Spleen (tissue), 11 donors: ENCODE measurements at regions not wholly inside any gene's neighbourhood (a gene's known extent, or its start where the extent isn't known, plus 50 kb on each side); places are given as distances from the start of the nearest gene placed in this dataset.

ENCODE experiments used
- DNase-seq: peaks from one replicate; pipeline ENCODE4 v3.0.0-alpha.2; 2020
- H3K27ac ChIP-seq, 8 donors: fragments of 200-600 bp; sonication (generic) in 7 of 8; 1 replicate in 4 of 8; 2 replicates in 4 of 8; pipeline versions ENCODE4 v1.5.0 to v1.8.0; 2016 to 2021; ENCODE audit warnings: inconsistent platforms in 4 of 8, mild to moderate bottlenecking in 4 of 8, moderate library complexity in 1 of 8
- H3K27me3 ChIP-seq, 7 donors: fragments of 200-600 bp; sonication (generic) in 6 of 7; replicated peaks in 1 of 7; 1 replicate in 4 of 7; 2 replicates in 3 of 7; pipeline versions ENCODE4 v1.5.0 to v1.8.0; 2016 to 2021; ENCODE audit warnings: inconsistent platforms in 3 of 7, mild to moderate bottlenecking in 1 of 7
- H3K36me3 ChIP-seq, 6 donors: fragments of 200-600 bp; sonication (generic) in 5 of 6; 1 replicate in 4 of 6; 2 replicates in 2 of 6; pipeline versions ENCODE4 v1.5.0 to v1.8.0; 2016 to 2021; ENCODE audit warnings: inconsistent platforms in 2 of 6
- H3K4me1 ChIP-seq, 6 donors: fragments of 200-600 bp; sonication (generic) in 5 of 6; 1 replicate in 3 of 6; 2 replicates in 3 of 6; pipeline versions ENCODE4 v1.5.0 to v1.8.0; 2016 to 2021; ENCODE audit warnings: inconsistent platforms in 3 of 6
- H3K4me3 ChIP-seq, 8 donors: fragments of 200-600 bp; sonication (generic) in 7 of 8; 1 replicate in 4 of 8; 2 replicates in 4 of 8; pipeline versions ENCODE4 v1.5.0 to v1.8.0; 2016 to 2021; ENCODE audit warnings: inconsistent platforms in 4 of 8, mild to moderate bottlenecking in 4 of 8, moderate library complexity in 2 of 8
- H3K9me3 ChIP-seq, 8 donors: fragments of 200-600 bp; sonication (generic) in 7 of 8; 1 replicate in 4 of 8; 2 replicates in 4 of 8; pipeline versions ENCODE4 v1.5.0 to v1.8.0; 2016 to 2021; ENCODE audit warnings: inconsistent platforms in 4 of 8
- CTCF ChIP-seq, 11 experiments: fragments of 200-600 bp in 7 of 11; fragments of 450-650 bp in 4 of 11; sonication (generic) in 4 of 11; IDR thresholded peaks in 8 of 11; conservative IDR thresholded peaks in 3 of 11; 1 replicate in 7 of 11; 2 replicates in 4 of 11; pipeline versions ENCODE4 v1.4.0 to v1.8.0; 2016 to 2021; ENCODE audit warnings: antibody characterized with exemption in 11 of 11, inconsistent platforms in 4 of 11, mild to moderate bottlenecking in 1 of 11
- POLR2A ChIP-seq, 3 donors: fragments of 450-650 bp; IDR thresholded peaks; one replicate each; pipeline ENCODE4 v1.5.1; 2017; ENCODE audit warnings: antibody characterized with exemption in 3 of 3, mild to moderate bottlenecking in 1 of 3
- POLR2AphosphoS5 ChIP-seq, 3 donors: sonication (generic); formaldehyde crosslinking; IDR thresholded peaks; one replicate each; pipeline ENCODE4 v1.5.1; 2017; ENCODE audit warnings: antibody characterized with exemption in 3 of 3
- WGBS, 5 donors: extraction: QIAGEN DNeasy Blood & Tissue Kit in 3 of 5; methylation state at CpG; one replicate each; pipeline versions ENCODE4 v1.1.5 to v1.1.7; 2013 to 2018; 5-methylcytosine and 5-hydroxymethylcytosine counted together
- intact Hi-C: fragments of 100-400 bp; cut with DNase I; formaldehyde crosslinking; loops from one replicate; pipeline ENCODE4 v1.15.0; 2023; ENCODE audit warnings: low total_unique reads
- donor health status: healthy with polysubstance abuse.
- donor health status: DM: no; HTN: no; CAD: no; lungs with moderate emphysema.
- donor health status: DM: no; HTN: no; CAD: no.
- donor health status: Bipolar disorder and iron deficiency.
- donor health status: healthy.
- donor health status: DM: no; HTN: no; CAD: no.
- donor health status: DM: yes; HTN: yes; CAD: no.

GRCh38 chr13:58838615-58839014 is 1207.1 kb downstream of the PCDH17 start:
- Histone ChIP-seq H3K9me3 (peaks cover 0 to 14% (median 7%) of the 10 kb centered on the region in 8 donors), H3K27ac (no peak overlapping the region), H3K27me3 (no peaks in the 10 kb centered on the region), H3K4me3 (no peak overlapping the region), H3K4me1 (no peaks in the 10 kb centered on the region), H3K36me3 (no peaks in the 10 kb centered on the region)
- intact Hi-C loops, result no loop called here
- no peak for TF ChIP-seq CTCF (IDR thresholded peaks at IDR 0.05 in 8 of 11, conservative IDR thresholded peaks at IDR 0.05 in 3 of 11)
- TF ChIP-seq POLR2AphosphoS5 (IDR thresholded peaks at IDR 0.05), result no peak
- no peak for TF ChIP-seq POLR2A (IDR thresholded peaks at IDR 0.05)
- DNase-seq, result no peak
- 72 to 86% (median 78%) methylated on average over 1 of the region's 1 CpG for WGBS, 5 donors

GRCh38 chr13:58843071-58843470 is 1211.5 kb downstream of the PCDH17 start:
- WGBS, 5 donors, result 83 to 95% (median 89%) methylated on average over 6 of the region's 6 CpGs
- Histone ChIP-seq H3K4me3 (no peak overlapping the region), H3K36me3 (no peaks in the 10 kb centered on the region), H3K27ac (no peak overlapping the region), H3K9me3 (peaks cover 0 to 45% (median 37%) of the 10 kb centered on the region in 8 donors), H3K4me1 (no peaks in the 10 kb centered on the region), H3K27me3 (no peaks in the 10 kb centered on the region)
- TF ChIP-seq POLR2A (IDR thresholded peaks at IDR 0.05) (no peak), POLR2AphosphoS5 (IDR thresholded peaks at IDR 0.05) (no peak), CTCF (IDR thresholded peaks at IDR 0.05 in 8 of 11, conservative IDR thresholded peaks at IDR 0.05 in 3 of 11) (no peak)
- intact Hi-C loops, result no loop called here
- DNase-seq, result no peak

- Histone ChIP-seq H3K36me3 (no peaks in the 10 kb centered on the region), H3K4me1 (no peaks in the 10 kb centered on the region), H3K4me3 (no peak overlapping the region), H3K9me3 (peaks cover 0 to 45% (median 37%) of the 10 kb centered on the region in 8 donors), H3K27ac (no peak overlapping the region), H3K27me3 (no peaks in the 10 kb centered on the region)
- WGBS, 5 donors, result 81 to 91% (median 85%) methylated on average over 5 to 6 of the region's 6 CpGs
- TF ChIP-seq POLR2A (IDR thresholded peaks at IDR 0.05), result no peak
- TF ChIP-seq CTCF (IDR thresholded peaks at IDR 0.05 in 8 of 11, conservative IDR thresholded peaks at IDR 0.05 in 3 of 11), result no peak
- no peak for TF ChIP-seq POLR2AphosphoS5 (IDR thresholded peaks at IDR 0.05)
- intact Hi-C loops, result no loop called here
- DNase-seq, result no peak
Observed at GRCh38 chr13:58843567-58843966, 1212.0 kb downstream of the PCDH17 start.

GRCh38 chr13:58850161-58850560 is 1218.6 kb downstream of the PCDH17 start:
- no peaks in the 10 kb centered on the region for H3K4me1 ChIP-seq

More at GRCh38 chr13:58850161-58850560, 1218.6 kb downstream of the PCDH17 start:
- no peak for DNase-seq
- Histone ChIP-seq H3K27ac (no peak overlapping the region), H3K4me3 (no peak overlapping the region), H3K36me3 (no peaks in the 10 kb centered on the region), H3K9me3 (peaks cover 0 to 20% (median 14%) of the 10 kb centered on the region in 8 donors), H3K27me3 (no peaks in the 10 kb centered on the region)
- TF ChIP-seq POLR2A (IDR thresholded peaks at IDR 0.05), result no peak
- no peak for TF ChIP-seq POLR2AphosphoS5 (IDR thresholded peaks at IDR 0.05)
- no peak for TF ChIP-seq CTCF (IDR thresholded peaks at IDR 0.05 in 8 of 11, conservative IDR thresholded peaks at IDR 0.05 in 3 of 11)
- intact Hi-C loops, result no loop called here
